Chondrocyte (in vitro differentiated cells): ENCODE measurements at regions not wholly inside any gene's neighbourhood (a gene's known extent, or its start where the extent isn't known, plus 50 kb on each side); places are given as distances from the start of the nearest gene placed in this dataset.
"Not testable (repeated sequence)": the region's sequence is repeated elsewhere in the genome, so short reads cannot be mapped to it uniquely, and the experiment has no call there.

ENCODE experiments used
- DNase-seq: peaks from one replicate; pipeline ENCODE4 v3.0.0; 2021; ENCODE audit warnings: mixed read lengths, low spot score
- H3K27ac Mint-ChIP-seq: one replicate; pipeline ENCODE4 v1.8.0; 2021; ENCODE audit warnings: mild to moderate bottlenecking, moderate library complexity, mixed read lengths; ENCODE audit not compliant: unreplicated experiment
- H3K27me3 Mint-ChIP-seq: 2 replicates; pipeline ENCODE4 v1.8.0; 2021; ENCODE audit warnings: low read depth, mixed read lengths
- H3K36me3 Mint-ChIP-seq: 2 replicates; pipeline ENCODE4 v1.8.0; 2021; ENCODE audit warnings: low read depth, mixed read lengths
- H3K4me1 Mint-ChIP-seq: 2 replicates; pipeline ENCODE4 v1.8.0; 2021; ENCODE audit warnings: low read depth, mild to moderate bottlenecking, mixed read lengths
- H3K4me3 Mint-ChIP-seq: one replicate; pipeline ENCODE4 v1.8.0; 2021; ENCODE audit warnings: mild to moderate bottlenecking, moderate library complexity, mixed read lengths; ENCODE audit not compliant: unreplicated experiment
- H3K9me3 Mint-ChIP-seq: 2 replicates; pipeline ENCODE4 v1.8.0; 2021; ENCODE audit warnings: low read depth, mixed read lengths
- TF ChIP-seq, protein P1 (sequence below): fragments of 200-600 bp; sonication (generic); IDR thresholded peaks from 2 replicates; pipeline ENCODE4 v1.5.0; 2021; ENCODE audit warnings: antibody characterized with exemption, mild to moderate bottlenecking, moderate library complexity

DNA sequence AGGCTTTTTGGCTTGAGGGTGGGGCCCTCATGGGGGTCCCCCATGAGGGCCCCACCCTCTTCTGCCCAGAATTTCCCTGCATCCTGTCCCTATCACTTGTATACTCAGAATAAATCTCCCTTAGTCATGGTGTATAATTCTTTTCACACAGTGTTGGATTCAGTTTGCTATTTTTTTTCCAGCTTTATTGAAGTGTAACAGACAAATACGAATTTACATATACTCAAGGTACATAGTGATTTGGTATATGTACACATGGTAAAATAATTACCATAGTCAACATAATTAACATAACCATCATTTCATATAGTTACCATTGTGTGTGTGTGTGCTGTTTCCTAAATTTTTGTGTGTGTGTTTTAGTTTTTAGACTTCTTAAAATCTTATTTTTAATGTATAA lies 289.4 kb downstream of the CNTNAP3B start:
- not testable (repeated sequence) for H3K27ac Mint-ChIP-seq, H3K9me3 Mint-ChIP-seq, H3K4me3 Mint-ChIP-seq, H3K36me3 Mint-ChIP-seq, H3K27me3 Mint-ChIP-seq, DNase-seq, H3K4me1 Mint-ChIP-seq

DNA sequence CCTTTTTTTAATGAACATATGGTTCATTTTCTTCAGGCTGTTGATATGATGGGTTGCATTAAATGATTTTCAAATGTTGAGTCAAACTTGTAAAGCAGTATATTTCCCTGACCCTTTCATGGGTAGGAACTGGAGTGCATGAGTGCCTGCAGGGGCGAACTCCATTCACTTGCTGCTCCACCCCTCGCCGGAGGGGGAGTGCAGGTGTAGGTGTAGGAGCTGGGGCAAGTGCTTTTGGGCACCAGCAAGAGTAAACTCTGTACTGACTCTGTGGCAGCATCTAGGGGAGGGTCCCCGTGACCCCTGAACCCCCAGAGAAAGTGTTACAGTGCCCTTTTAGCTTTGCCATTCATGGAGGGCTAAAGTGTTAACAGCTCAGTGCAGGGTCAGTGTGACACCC lies 290.3 kb downstream of the CNTNAP3B start:
- not testable (repeated sequence) for DNase-seq, H3K36me3 Mint-ChIP-seq, H3K4me3 Mint-ChIP-seq, H3K27ac Mint-ChIP-seq, H3K9me3 Mint-ChIP-seq, H3K4me1 Mint-ChIP-seq, H3K27me3 Mint-ChIP-seq

DNA sequence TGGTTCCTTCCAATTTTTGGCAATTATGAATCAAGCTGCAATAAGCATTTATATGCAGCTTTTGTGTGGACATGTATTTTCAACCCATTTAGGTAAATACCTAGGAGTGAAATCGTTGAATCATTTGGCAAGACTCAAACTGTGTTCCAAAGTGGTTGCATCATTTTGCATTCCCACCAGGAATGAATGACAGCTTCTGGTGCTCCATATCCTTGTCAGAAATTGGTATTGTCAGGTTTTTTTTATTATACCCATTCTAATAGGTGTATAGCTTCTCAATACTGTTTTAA lies 290.7 kb downstream of the CNTNAP3B start:
- H3K27me3 Mint-ChIP-seq, H3K4me3 Mint-ChIP-seq, H3K27ac Mint-ChIP-seq: not testable (repeated sequence)

DNA sequence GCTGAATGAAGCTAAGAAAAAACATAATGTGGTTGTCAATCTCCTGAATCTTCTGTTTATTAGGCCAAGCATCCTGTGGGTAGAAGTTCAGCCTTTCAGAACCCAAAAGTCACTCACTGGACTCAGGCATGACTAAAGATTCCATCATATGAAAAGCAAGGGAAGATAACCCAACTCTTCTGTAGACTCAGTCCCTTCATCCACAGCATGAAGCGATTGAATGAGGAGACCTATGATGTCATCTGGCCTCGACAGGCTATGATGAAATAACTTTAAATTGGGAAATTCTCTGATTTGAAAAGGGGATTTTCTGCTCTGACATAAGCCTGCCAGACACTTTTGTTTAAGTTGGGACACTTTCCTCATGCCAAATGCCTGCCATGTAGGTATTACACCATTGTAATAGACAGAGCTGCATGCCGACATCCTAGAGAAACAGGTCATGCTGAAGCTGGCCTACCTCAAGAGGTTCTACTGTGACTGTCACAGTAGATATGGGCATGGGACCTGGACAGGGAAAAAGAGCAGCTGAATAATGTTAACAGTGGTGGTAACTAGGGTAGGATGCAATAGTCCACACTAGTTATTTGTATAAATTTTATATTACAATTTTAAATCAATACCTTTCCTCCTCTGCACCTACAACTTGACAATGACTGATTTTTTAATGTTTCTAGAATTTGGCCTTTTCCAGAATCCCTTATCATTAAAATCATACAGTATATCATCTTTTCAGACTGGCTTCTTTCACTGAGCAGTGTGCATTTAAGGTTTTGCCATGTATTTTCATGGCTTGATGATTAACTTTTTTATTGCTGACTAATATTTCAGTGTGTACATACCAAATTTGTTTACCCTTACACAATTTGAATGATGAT lies 291.3 kb downstream of the CNTNAP3B start:
- not testable (repeated sequence) for H3K36me3 Mint-ChIP-seq

More for the DNA sequence above, 290.7 kb downstream of the CNTNAP3B start:
- not testable (repeated sequence) for H3K4me1 Mint-ChIP-seq, H3K36me3 Mint-ChIP-seq, H3K9me3 Mint-ChIP-seq, DNase-seq

DNA sequence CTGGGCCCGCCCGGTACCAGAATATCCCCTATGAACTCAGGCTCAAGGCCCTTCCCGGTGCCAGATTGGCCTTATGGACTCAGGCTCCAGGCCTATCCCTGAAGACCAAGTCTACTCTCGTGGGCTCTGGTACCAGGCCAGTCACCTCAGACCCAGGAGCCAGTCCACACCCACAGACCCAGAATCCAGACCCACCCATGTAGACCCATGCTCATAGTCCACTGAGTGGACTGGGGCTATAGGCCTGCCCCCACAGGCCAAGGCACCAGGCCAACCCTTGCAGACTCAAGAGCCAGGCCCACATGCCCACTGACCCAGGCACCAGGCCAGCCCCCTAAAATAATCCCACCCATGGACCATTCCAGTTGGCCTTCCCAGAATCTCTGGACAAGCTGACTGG lies 296.1 kb downstream of the CNTNAP3B start:
- not testable (repeated sequence) for H3K4me3 Mint-ChIP-seq, H3K36me3 Mint-ChIP-seq, H3K4me1 Mint-ChIP-seq, H3K9me3 Mint-ChIP-seq, DNase-seq, H3K27me3 Mint-ChIP-seq, H3K27ac Mint-ChIP-seq

More for the DNA sequence above, 291.3 kb downstream of the CNTNAP3B start:
- not testable (repeated sequence) for H3K27me3 Mint-ChIP-seq, H3K9me3 Mint-ChIP-seq, DNase-seq, H3K4me3 Mint-ChIP-seq, H3K27ac Mint-ChIP-seq, H3K4me1 Mint-ChIP-seq

DNA sequence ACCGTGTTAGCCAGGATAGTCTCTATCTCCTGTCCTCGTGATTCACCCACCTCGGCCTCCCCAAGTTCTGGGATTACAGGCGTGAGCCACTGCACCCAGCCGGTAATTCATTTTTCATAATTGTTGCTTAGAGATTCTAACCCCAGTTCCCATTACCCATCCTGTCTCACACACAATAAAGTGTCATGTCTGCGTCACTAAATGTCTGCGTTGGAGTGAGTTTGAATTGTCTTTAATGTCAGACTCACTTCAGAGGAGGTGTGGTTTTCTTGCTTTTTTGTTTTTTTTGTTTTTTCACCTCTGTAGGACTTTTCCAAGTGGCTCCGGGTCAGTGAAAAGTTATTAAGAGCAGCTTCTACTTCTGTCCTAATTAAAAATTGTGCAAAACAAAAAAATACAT lies 304.5 kb downstream of the CNTNAP3B start:
- H3K27me3 Mint-ChIP-seq, H3K4me1 Mint-ChIP-seq: not testable (repeated sequence)

DNA sequence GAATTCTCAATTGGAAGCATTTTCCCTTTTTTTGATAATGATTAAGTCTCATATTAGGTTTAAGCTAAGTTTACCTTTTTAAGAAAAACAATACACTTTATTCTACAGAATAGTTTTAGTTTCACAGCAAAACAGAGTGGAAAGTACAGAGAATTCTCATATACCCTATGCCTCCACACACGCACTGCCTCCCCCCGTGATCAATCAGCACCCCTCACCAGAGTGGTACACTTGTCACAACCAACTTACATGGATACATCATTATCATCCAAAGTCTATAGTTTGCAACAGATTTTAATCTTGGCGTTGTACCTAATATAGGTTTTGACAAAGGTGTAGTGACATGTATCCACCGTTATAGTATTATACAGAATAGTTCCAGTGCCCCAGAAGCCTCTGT lies 326.5 kb downstream of the CNTNAP3B start:
- H3K36me3 Mint-ChIP-seq, H3K27ac Mint-ChIP-seq, DNase-seq, H3K27me3 Mint-ChIP-seq, H3K4me1 Mint-ChIP-seq, H3K4me3 Mint-ChIP-seq, H3K9me3 Mint-ChIP-seq: not testable (repeated sequence)

More for the DNA sequence above, 304.5 kb downstream of the CNTNAP3B start:
- not testable (repeated sequence) for DNase-seq, H3K27ac Mint-ChIP-seq, H3K9me3 Mint-ChIP-seq, H3K36me3 Mint-ChIP-seq, H3K4me3 Mint-ChIP-seq

DNA sequence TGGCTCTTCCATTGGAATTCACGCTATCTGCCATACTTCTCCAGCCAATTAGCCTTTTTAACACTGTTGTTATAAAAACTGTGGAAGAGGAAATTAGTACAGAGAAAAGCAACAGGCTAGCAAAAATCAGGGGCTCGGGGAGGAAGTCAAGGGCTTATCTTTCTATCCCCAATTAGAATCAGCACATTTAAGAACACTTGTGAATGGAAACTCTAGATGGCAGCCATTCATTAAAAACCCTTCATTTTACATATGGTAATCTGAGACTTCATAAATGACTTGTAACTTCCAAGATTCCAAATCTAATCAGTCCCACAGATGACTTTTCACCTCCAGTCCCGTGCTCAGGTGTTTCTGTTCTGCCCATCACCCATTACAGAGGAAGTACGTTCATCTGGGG lies 330.5 kb downstream of the CNTNAP3B start:
- TF ChIP-seq, protein P1, sequence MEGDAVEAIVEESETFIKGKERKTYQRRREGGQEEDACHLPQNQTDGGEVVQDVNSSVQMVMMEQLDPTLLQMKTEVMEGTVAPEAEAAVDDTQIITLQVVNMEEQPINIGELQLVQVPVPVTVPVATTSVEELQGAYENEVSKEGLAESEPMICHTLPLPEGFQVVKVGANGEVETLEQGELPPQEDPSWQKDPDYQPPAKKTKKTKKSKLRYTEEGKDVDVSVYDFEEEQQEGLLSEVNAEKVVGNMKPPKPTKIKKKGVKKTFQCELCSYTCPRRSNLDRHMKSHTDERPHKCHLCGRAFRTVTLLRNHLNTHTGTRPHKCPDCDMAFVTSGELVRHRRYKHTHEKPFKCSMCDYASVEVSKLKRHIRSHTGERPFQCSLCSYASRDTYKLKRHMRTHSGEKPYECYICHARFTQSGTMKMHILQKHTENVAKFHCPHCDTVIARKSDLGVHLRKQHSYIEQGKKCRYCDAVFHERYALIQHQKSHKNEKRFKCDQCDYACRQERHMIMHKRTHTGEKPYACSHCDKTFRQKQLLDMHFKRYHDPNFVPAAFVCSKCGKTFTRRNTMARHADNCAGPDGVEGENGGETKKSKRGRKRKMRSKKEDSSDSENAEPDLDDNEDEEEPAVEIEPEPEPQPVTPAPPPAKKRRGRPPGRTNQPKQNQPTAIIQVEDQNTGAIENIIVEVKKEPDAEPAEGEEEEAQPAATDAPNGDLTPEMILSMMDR = peak; percentile 60
- H3K4me3 Mint-ChIP-seq, DNase-seq, H3K27ac Mint-ChIP-seq, H3K9me3 Mint-ChIP-seq, H3K4me1 Mint-ChIP-seq, H3K27me3 Mint-ChIP-seq, H3K36me3 Mint-ChIP-seq: not testable (repeated sequence)

DNA sequence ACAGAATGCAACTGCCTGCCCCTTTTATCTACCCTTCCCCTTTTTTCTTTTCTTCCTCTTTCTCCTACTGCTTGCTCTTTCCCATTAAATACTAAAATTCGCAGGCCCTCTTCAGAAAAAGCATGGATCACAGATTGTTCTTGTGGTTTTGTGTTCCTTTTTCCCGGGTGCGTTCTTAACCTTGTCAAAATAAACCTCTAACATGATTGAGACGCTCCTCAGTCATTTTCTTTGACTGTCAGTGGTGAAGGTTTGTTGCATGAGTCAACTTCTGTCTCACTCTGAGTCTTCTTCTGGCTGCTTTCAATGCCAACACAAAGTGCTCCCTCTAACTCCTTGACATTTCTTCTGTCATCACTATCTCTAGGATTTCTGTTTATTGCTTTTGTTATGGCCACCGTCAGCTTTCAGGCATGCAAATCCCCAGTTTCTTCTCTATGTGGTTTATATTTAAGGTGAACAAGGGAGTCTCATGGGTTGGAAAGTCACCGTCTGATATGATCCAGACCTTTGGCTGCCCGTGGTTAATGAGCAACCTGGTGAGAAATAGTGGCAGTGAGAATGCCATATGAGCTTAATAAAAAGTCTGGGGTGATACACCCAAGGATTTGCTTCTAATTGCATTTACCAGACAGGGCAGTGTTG lies 338.4 kb downstream of the CNTNAP3B start:
- Mint-ChIP-seq H3K27ac (peak overlapping the region; percentile 79), H3K4me1 (peaks cover 14% of the 10 kb centered on the region)
- H3K36me3 Mint-ChIP-seq, H3K27me3 Mint-ChIP-seq, DNase-seq, H3K4me3 Mint-ChIP-seq, H3K9me3 Mint-ChIP-seq: not testable (repeated sequence)

DNA sequence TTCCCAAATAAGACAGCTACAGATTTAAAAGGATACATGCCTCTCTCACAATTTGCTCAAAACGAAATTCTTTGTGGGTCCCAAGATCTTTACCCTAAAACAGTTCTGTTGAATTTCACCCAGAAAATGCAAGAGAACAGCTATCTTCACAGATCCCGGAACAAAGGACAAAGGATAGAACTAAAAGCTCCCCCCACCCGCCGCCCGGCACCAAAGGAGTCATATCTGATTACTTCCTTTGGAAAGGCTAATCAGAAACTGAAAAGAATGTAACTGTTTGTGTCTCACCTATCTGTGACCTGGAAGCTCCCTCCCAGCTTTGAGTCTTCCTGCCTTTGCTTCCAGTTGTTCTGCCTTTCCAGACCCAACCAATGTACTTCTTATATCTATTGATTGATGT lies 339.2 kb downstream of the CNTNAP3B start:
- H3K9me3 Mint-ChIP-seq, H3K36me3 Mint-ChIP-seq, H3K4me3 Mint-ChIP-seq, DNase-seq, H3K27me3 Mint-ChIP-seq: not testable (repeated sequence)
- H3K4me1 Mint-ChIP-seq = peaks cover 14% of the 10 kb centered on the region
- peak overlapping the region; percentile 59 for H3K27ac Mint-ChIP-seq

DNA sequence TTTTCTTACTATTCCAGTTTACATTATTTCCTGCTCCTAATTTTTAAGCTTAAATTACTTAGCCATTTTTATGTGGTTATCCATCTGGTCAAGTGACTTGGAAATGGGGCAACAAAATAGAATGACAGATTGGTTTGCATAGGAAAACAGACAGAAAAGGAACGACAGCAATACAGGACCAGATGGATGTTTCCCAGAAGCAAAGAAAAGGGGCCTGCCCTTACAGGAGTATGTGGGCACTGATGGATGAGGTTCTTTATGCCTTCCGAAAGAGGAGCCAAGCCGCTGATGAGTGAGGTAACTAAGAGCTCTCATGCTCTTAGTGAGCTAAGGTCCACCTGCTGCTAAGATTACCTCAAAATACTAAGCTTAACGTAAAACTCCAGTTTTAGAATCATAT lies 339.8 kb downstream of the CNTNAP3B start:
- H3K27me3 Mint-ChIP-seq, H3K27ac Mint-ChIP-seq, H3K4me3 Mint-ChIP-seq, H3K36me3 Mint-ChIP-seq, DNase-seq, H3K9me3 Mint-ChIP-seq: not testable (repeated sequence)
- peaks cover 14% of the 10 kb centered on the region for H3K4me1 Mint-ChIP-seq

DNA sequence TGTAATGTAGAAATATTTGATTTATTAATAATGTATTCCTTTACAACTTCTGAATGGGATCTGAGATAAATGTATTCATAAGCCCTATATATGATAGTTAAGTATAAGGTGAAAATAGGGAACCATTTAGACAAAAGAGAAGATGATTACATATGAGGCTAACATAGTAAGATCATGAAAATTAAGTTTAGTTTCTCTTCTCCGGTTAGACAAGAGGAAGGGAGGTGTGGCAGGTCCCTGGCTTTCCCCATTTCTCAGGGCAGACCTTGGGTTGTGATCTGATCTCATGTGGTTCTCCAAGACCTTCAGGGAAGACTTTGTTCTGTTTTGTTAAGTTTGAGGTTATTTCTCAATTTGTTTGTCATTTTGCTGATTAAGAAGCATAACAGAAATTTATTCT lies 341.3 kb downstream of the CNTNAP3B start:
- not testable (repeated sequence) for H3K27ac Mint-ChIP-seq, H3K36me3 Mint-ChIP-seq, H3K4me3 Mint-ChIP-seq, H3K9me3 Mint-ChIP-seq, DNase-seq, H3K27me3 Mint-ChIP-seq
- peaks cover 14% of the 10 kb centered on the region for H3K4me1 Mint-ChIP-seq
